ENCODE measurements at regions not wholly inside any gene's neighbourhood (a gene's known extent, or its start where the extent isn't known, plus 50 kb on each side); places are given as distances from the start of the nearest gene placed in this dataset.

- H3K27ac ChIP-seq: no peak overlapping the region
- no peak for DNase-seq (ENCODE audit: low spot score)
- no peak for TF ChIP-seq CTCF (conservative IDR thresholded peaks at IDR 0.05; ENCODE audit: low read depth)
- CTCF ChIA-PET: no interaction called here
- POLR2A ChIA-PET (ENCODE audit: low non-redundant PET): no interaction called here
Observed at GRCh38 chr5:23071682-23072081, 218.5 kb upstream of the CDH12 start.

- DNase-seq (ENCODE audit: low spot score): peak; percentile 18
- CTCF ChIA-PET: no interaction called here
- POLR2A ChIA-PET (ENCODE audit: low non-redundant PET): no interaction called here
- no peak for TF ChIP-seq CTCF (conservative IDR thresholded peaks at IDR 0.05; ENCODE audit: low read depth)
- no peak overlapping the region for H3K27ac ChIP-seq
Observed at GRCh38 chr5:23064710-23065109, 211.6 kb upstream of the CDH12 start.

DNA sequence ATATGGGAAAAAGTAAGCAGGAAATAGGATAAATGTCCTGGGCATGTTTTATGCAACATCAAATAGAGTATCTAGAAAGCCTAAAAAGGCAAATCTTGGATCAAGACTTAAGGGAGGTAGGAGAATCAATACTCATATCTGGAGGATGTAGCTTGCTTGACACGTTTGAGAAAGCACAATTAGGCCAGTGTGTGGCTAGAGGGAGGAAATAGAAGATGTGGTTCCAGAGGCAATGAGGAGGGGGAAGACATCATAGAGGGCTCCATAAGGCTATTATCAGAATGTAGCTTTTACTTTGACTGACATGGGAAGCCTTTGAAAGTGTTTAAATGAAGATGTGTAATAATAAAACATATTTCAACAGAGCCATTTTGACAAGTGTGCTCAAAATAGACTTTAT is 200.7 kb upstream of the CDH12 start:
- POLR2A ChIA-PET (ENCODE audit: low non-redundant PET): no interaction called here
- no peak for TF ChIP-seq CTCF (conservative IDR thresholded peaks at IDR 0.05; ENCODE audit: low read depth)
- no peak for DNase-seq (ENCODE audit: low spot score)
- no peak overlapping the region for H3K27ac ChIP-seq
- CTCF ChIA-PET: no interaction called here

- no peak for DNase-seq (ENCODE audit: low spot score)
- TF ChIP-seq CTCF (conservative IDR thresholded peaks at IDR 0.05; ENCODE audit: low read depth): no peak
- CTCF ChIA-PET: no interaction called here
- no peak overlapping the region for H3K27ac ChIP-seq
- POLR2A ChIA-PET (ENCODE audit: low non-redundant PET): no interaction called here
Observed at GRCh38 chr5:23042226-23042625, 189.1 kb upstream of the CDH12 start.

DNA sequence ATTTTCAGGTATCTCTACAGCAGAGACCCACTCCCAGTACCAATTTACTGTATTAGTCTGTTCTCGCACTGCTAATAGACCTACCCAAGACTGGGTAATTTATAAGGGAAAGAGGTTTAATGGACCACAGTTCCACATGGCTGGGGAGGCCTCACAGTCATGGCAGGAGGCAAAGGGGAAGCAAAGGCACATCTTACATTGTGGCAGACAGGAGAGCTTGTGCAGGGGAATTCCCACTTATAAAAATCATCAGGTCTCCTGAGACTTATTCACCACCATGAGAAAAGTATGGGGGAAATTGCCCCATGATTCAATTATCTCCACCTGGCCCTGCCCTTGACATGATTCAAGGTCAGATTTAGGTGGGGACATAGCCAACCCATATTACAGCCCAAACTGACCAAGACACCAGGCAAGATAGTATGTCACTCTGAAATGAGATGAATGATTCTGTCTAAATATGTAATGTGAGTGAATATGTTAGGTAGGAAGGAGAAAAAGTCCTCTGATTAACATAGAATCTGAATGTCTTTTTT is 182.5 kb upstream of the CDH12 start:
- DNase-seq (ENCODE audit: low spot score): no peak
- POLR2A ChIA-PET (ENCODE audit: low non-redundant PET): no interaction called here
- no peak for TF ChIP-seq CTCF (conservative IDR thresholded peaks at IDR 0.05; ENCODE audit: low read depth)
- no peak overlapping the region for H3K27ac ChIP-seq
- CTCF ChIA-PET: no interaction called here

DNA sequence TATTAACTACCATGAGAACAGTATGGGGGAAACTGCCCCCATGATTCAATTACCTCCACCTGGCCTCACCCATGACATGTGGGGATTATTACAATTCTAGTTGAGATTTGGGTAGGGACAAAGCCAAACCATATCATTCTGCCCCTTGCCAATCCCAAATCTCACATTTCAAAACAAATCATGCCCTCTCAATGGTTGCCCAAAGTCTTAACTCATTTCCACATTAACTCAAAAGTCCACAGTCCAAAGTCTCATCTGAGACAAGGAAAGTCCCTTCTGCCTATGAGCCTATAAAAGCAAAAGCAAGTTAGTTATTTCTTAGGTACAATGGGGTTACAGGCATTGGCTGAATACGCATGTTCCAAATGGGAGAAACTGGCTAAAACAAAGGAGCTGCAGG is 180.7 kb upstream of the CDH12 start:
- POLR2A ChIA-PET (ENCODE audit: low non-redundant PET): no interaction called here

More for the DNA sequence above, 180.7 kb upstream of the CDH12 start:
- CTCF ChIA-PET: interaction anchor here (0.6 kb wide), 1 partner anchor 9 kb away, joined by 4 read pairs; no protein-coding TSS in a partner anchor
- TF ChIP-seq CTCF (conservative IDR thresholded peaks at IDR 0.05; ENCODE audit: low read depth): no peak
- DNase-seq (ENCODE audit: low spot score): no peak
- no peak overlapping the region for H3K27ac ChIP-seq
